ENCODE measurements at regions not wholly inside any gene's neighbourhood (a gene's known extent, or its start where the extent isn't known, plus 50 kb on each side); places are given as distances from the start of the nearest gene placed in this dataset.
"Not testable (repeated sequence)": the region's sequence is repeated elsewhere in the genome, so short reads cannot be mapped to it uniquely, and the experiment has no call there.

DNA sequence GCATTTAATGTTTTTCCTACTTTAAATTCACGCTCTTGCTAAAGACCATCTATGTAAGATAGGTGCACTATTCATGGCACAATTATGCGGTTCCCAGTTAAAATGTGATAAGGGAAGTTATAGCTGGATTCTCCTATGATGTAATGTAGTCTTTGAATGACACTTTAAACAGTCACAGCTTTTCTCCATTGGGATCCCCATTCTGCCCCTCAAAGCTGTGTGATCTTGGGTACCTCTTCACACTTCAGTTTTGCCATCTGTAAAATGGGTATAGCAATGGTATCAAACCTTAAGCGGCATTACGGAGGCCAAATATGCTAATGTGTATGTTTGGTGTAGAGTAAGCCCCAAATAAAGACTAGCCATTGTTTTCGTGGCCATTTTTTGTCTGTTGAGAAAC lies 64.7 kb upstream of the ZNF217 start:
- DNase-seq, result no peak

DNA sequence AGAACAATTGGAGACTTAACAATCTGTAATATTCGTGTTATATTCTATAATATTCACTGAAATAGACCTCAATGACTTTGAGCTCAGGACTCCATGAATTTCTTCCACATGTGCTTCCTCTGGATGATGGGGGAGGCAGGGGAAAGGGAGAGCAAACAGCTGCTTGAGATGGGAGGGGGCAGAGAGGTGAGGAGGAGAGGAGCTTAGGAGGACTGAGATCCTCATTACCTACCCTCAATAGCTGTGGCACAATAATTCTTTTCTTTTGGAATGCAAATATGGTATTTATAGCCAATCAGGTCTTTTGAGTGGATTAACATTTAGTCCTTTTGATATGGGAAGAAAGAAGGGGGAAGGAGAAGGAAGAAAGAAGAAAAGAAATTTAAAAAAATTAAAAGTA lies 64.1 kb upstream of the ZNF217 start:
- peak; percentile 48 for DNase-seq

- DNase-seq, result no peak
These were observed 63.6 kb upstream of the ZNF217 start for GRCh38 chr20:53657279-53657678.

- no peak for DNase-seq
These were observed 62.9 kb upstream of the ZNF217 start for GRCh38 chr20:53656293-53657202.

DNA sequence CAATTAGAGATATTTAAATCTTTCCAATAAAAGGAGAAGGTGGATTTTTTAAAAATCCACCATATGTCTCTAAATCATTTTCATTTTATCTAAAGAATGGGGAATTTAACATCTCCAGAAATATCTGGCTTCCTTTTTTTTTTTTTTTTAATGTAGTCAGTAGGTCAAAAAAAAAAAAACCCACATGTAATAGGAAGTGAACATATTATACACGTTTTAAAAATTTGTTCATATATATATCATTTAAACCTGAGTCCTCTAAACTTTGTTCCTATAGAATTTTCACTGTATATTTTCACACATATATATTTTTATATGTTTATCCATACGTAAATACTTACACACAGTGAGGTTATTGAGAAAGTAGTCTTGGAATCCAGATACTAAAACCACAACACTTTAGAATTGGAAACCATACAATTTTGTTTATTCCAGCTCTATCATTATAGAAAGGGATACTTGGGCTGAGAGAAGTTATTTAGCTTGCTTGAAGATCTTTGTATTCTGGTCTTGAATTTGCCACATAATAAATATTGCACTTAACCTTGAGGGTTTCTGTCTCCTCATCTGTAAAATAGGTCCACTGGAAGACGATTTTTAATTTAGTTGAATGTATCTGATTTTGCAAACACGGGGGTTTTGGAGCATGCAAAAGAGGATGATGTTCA lies 62.1 kb upstream of the ZNF217 start:
- DNase-seq, result no peak

GRCh38 chr20:53654932-53655624 lies 61.4 kb upstream of the ZNF217 start:
- no peak for DNase-seq

GRCh38 chr20:53654521-53654920 lies 60.9 kb upstream of the ZNF217 start:
- DNase-seq, result not testable (repeated sequence)

DNA sequence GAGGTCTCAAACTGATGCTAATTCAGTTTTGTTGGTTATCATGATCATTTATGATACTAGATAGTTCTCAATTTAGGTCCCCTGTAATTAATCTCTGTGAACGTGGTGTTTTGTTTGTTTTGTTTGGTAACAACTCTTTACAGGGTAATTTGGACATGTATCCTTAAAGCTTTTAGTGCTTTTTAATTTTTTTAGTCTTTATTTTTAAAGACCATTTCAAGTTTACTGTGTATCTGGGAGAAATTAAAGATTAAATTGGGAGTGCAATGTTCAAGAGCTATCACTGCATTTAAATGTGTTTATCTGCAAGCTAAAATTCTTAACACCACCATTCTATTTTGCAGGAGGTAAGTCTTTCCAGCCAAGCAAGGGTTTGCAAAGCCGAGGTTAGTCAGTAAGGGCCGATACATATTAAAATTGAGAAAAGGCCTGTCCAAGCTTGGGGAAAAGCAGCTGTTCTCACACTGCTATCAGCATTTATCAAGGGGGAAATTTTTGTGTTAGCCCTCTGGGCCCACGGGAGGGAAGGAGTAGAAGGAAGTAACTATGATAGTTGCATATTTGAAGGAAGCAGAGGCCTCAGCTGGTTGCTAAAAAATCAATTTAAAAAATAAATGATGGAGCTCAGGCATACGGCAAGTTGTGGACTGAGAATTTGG lies 59.3 kb upstream of the ZNF217 start:
- no peak for DNase-seq

- peak; percentile 40 for DNase-seq
These were observed 58.6 kb upstream of the ZNF217 start for GRCh38 chr20:53652090-53652858.

GRCh38 chr20:53649493-53649892 lies 55.9 kb upstream of the ZNF217 start:
- not testable (repeated sequence) for DNase-seq

GRCh38 chr20:53647286-53647821 lies 53.7 kb upstream of the ZNF217 start:
- no peak for DNase-seq

DNA sequence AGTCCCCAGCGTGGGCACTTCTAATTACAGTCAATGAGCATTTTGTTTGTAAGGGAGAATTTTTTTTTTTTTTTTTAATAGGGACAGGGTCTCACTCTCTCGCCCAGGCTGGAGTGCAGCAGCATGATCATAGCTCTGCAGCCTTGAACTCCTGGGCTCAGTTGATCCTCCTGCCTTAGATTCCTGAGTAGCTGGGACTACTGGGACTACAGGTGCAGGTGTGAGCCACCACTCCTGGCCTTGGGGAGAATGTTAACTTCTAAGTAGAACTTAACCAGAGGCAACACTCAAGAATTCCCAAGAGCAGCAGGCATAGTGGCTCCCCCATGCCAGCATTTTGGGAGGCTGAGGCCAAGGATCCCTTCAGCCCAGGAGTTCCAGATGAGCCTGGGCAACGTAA lies 52.9 kb upstream of the ZNF217 start:
- DNase-seq, result no peak

DNA sequence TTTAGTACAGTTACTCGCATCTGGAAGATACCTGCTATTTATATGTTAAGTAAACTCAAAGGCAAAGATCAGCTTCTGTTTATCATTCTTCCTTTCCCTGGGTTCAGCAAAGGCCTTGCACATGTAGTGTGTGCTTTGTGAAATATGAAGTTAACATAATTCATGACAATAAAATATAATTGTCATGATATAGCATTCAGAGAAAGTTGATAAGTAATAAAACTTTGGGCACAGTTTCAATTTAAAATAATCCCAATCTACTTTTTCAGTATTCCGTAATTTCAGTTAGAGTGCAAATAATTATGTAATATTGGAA lies 51.9 kb upstream of the ZNF217 start:
- no peak for DNase-seq

DNA sequence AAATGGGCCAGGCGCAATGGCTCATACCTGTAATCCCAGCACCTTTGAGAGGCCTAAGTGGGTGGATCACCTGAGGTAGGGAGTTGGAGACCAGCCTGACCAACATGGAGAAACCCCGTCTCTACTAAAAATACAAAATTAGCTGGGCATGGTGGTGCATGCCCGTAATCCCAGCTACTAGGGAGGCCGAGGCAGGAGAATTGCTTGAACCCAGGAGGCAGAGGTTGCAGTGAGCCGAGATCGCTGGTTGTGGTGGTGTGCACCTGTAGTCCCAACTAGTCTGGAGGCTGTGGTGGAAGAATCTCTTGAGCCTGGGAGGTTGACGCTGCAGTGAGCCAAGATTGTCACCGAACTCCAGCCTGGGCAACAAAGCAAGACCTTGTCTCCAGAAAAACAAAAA lies 50.5 kb upstream of the ZNF217 start:
- not testable (repeated sequence) for DNase-seq

All from NCI-H2171 treated with DMSO at 0.1 percent for 48 hours (cell line).